Right ventricle myocardium inferior (tissue), 1 donor: ENCODE measurements at regions not wholly inside any gene's neighbourhood (a gene's known extent, or its start where the extent isn't known, plus 50 kb on each side); places are given as distances from the start of the nearest gene placed in this dataset.

ENCODE experiments used
- ATAC-seq: fragments of 200-7000 bp; cut with Tn5 transposase; one replicate; pipeline ENCODE4 v1.9.1; 2020; ENCODE audit warnings: mild to moderate bottlenecking, moderate library complexity
- DNase-seq: peaks from one replicate; pipeline ENCODE4 v3.0.0; 2021; ENCODE audit errors: missing footprints
- intact Hi-C: fragments of 100-400 bp; cut with DNase I; formaldehyde crosslinking; loops from one replicate; pipeline ENCODE4 v1.11.0; 2022
- donor health status: DM: no; HTN: yes; CAD: no; lungs with severe emphysema.

- no peak for ATAC-seq
- DNase-seq, result no peak
- intact Hi-C loops, result no loop called here
Observed at GRCh38 chr5:52731274-52732027, 56.3 kb upstream of the ITGA1 start.

DNA sequence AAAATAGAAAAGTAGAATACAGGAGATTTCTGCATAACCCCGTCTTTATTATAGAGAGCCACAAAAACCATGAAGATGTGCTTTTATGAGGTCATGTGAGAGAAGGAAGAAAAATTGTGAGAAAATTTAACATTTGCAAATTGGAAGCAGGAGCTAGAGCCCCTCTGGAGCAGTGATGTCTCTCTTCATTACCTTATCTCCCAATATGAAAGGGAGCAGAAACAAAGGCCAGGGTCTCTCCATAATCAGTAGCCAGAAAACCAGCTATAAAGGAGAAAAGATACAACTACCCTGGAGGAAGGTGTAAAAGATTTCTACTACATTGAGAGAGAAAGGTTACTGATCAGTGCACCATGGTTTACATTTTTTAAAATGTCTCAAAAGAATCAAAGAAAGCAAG is 53.2 kb upstream of the ITGA1 start:
- intact Hi-C loops, result no loop called here
- DNase-seq (no peak), ATAC-seq (no peak)

DNA sequence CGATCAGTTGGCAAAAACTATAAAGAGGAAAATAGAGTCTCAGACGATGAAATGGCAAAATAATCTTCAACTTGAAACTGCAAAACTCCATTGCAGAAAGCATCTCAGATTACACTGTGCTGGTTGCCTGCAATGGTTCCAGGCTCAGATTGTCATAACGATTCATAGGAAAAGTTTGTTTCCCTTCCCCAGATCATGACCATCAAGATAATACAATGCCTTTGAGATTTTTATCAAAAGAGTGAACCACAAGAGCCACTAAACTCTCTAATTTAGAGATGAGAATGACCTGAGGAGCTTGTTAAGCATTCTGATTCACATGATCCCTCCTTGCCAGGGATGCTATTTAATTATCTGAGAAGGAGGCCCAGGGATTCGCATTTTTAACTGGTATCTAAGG is 52.6 kb upstream of the ITGA1 start:
- intact Hi-C loops, result no loop called here
- no peak for DNase-seq
- no peak for ATAC-seq
